ENCODE measurements at regions not wholly inside any gene's neighbourhood (a gene's known extent, or its start where the extent isn't known, plus 50 kb on each side); places are given as distances from the start of the nearest gene placed in this dataset.
A peak's percentile ranks its signal among the peaks of the same experiment; 100 is the strongest.
"Not testable (repeated sequence)": the region's sequence is repeated elsewhere in the genome, so short reads cannot be mapped to it uniquely, and the experiment has no call there.

- DNase-seq (ENCODE audit: low read depth, low spot score): no peak
Observed at GRCh38 chr7:47181746-47182361, 400.1 kb downstream of the TNS3 start.

GRCh38 chr7:47180516-47180826, 401.4 kb downstream of the TNS3 start:
- TF ChIP-seq CTCF (IDR thresholded peaks at IDR 0.05; ENCODE audit: low read depth, low read length): no peak
- Histone ChIP-seq H3K27ac (ENCODE audit: low read depth, low read length) (no peak overlapping the region), H3K9me3 (ENCODE audit: control insufficient read depth, insufficient read depth, low read length) (peaks cover 3% of the 10 kb centered on the region; the same call in 1 of the 2 replicates), H3K27me3 (ENCODE audit: control insufficient read depth, insufficient read depth, low read length) (peaks cover 13% of the 10 kb centered on the region), H3K4me3 (ENCODE audit: low read depth, low read length) (no peak overlapping the region)
- DNase-seq (ENCODE audit: low read depth, low spot score): no peak
- POLR2A ChIA-PET: interaction anchor here (1.1 kb wide), 1 partner anchor 87 kb away, joined by 4 read pairs; no protein-coding TSS in a partner anchor
- CTCF ChIA-PET: interaction anchor here (0.9 to 5.7 kb wide), 12 partner anchors 11 to 1291 kb away, joined by 3 to 47 read pairs (median 4); partner anchors contain the start of gene IGFBP3

More at GRCh38 chr7:47181746-47182361, 400.1 kb downstream of the TNS3 start:
- no peak overlapping the region for H3K27ac ChIP-seq (ENCODE audit: low read depth, low read length)
- no peak for TF ChIP-seq CTCF (IDR thresholded peaks at IDR 0.05; ENCODE audit: low read depth, low read length)
- H3K4me3 ChIP-seq (ENCODE audit: low read depth, low read length): no peak overlapping the region
- no peaks in the 10 kb centered on the region; the same call in 1 of the 2 replicates for H3K9me3 ChIP-seq (ENCODE audit: control insufficient read depth, insufficient read depth, low read length)
- ChIA-PET POLR2A (no interaction called here), CTCF (interaction anchor here (0.8 to 5.7 kb wide), 11 partner anchors 12 to 1292 kb away, joined by 3 to 47 read pairs (median 3); partner anchors contain the start of gene IGFBP3)
- peaks cover 20% of the 10 kb centered on the region for H3K27me3 ChIP-seq (ENCODE audit: control insufficient read depth, insufficient read depth, low read length)

GRCh38 chr7:47179812-47180515, 401.9 kb downstream of the TNS3 start:
- POLR2A ChIA-PET: interaction anchor here (1.1 kb wide), 1 partner anchor 87 kb away, joined by 4 read pairs; no protein-coding TSS in a partner anchor
- Histone ChIP-seq H3K27me3 (ENCODE audit: control insufficient read depth, insufficient read depth, low read length) (peaks cover 13% of the 10 kb centered on the region), H3K4me3 (ENCODE audit: low read depth, low read length) (no peak overlapping the region), H3K27ac (ENCODE audit: low read depth, low read length) (no peak overlapping the region), H3K9me3 (ENCODE audit: control insufficient read depth, insufficient read depth, low read length) (peaks cover 3% of the 10 kb centered on the region; the same call in 1 of the 2 replicates)
- CTCF ChIA-PET: interaction anchor here (0.5 to 5.7 kb wide), 10 partner anchors 10 to 1290 kb away, joined by 3 to 47 read pairs (median 3); partner anchors contain the start of gene IGFBP3
- peak; percentile 38 for DNase-seq (ENCODE audit: low read depth, low spot score)
- TF ChIP-seq CTCF (IDR thresholded peaks at IDR 0.05; ENCODE audit: low read depth, low read length): peak; percentile 97

GRCh38 chr7:47172602-47173539, 409.0 kb downstream of the TNS3 start:
- H3K4me3 ChIP-seq (ENCODE audit: low read depth, low read length); CTCF ChIA-PET; POLR2A ChIA-PET; H3K27me3 ChIP-seq (ENCODE audit: control insufficient read depth, insufficient read depth, low read length); H3K27ac ChIP-seq (ENCODE audit: low read depth, low read length); H3K9me3 ChIP-seq (ENCODE audit: control insufficient read depth, insufficient read depth, low read length); DNase-seq (ENCODE audit: low read depth, low spot score): not testable (repeated sequence)

- H3K9me3 ChIP-seq (ENCODE audit: control insufficient read depth, insufficient read depth, low read length): no peaks in the 10 kb centered on the region
- peak; percentile 41; the same call in 1 of the 2 replicates for TF ChIP-seq CTCF (IDR thresholded peaks at IDR 0.05; ENCODE audit: low read depth, low read length)
- ChIA-PET POLR2A (no interaction called here), CTCF (interaction anchor here (0.8 to 4.1 kb wide), 4 partner anchors 9 to 1280 kb away, joined by 3 to 11 read pairs (median 5); no protein-coding TSS in a partner anchor)
- no peaks in the 10 kb centered on the region for H3K27me3 ChIP-seq (ENCODE audit: control insufficient read depth, insufficient read depth, low read length)
- no peak overlapping the region for H3K4me3 ChIP-seq (ENCODE audit: low read depth, low read length)
- no peak overlapping the region for H3K27ac ChIP-seq (ENCODE audit: low read depth, low read length)
- DNase-seq (ENCODE audit: low read depth, low spot score): no peak
Observed at GRCh38 chr7:47170516-47170915, 411.4 kb downstream of the TNS3 start.
